Vagina (tissue), 2 donors: ENCODE measurements at regions not wholly inside any gene's neighbourhood (a gene's known extent, or its start where the extent isn't known, plus 50 kb on each side); places are given as distances from the start of the nearest gene placed in this dataset.

Source experiments
- CTCF ChIP-seq, 3 experiments: fragments of 450-650 bp in 2 of 3; fragments of 200-600 bp in 1 of 3; sonication (generic) in 1 of 3; IDR thresholded peaks; one replicate each; pipeline ENCODE4 v1.5.1; 2017 to 2019; ENCODE audit warnings: antibody characterized with exemption in 3 of 3, mild to moderate bottlenecking in 2 of 3, moderate library complexity in 2 of 3
- POLR2A ChIP-seq, 2 donors: fragments of 450-650 bp; IDR thresholded peaks; one replicate each; pipeline ENCODE4 v1.6.1; 2017; ENCODE audit warnings: antibody characterized with exemption in 2 of 2, mild to moderate bottlenecking in 2 of 2, moderate library complexity in 2 of 2
- POLR2AphosphoS5 ChIP-seq, 2 donors: sonication (generic); formaldehyde crosslinking; IDR thresholded peaks; one replicate each; pipeline ENCODE4 v1.9.0; 2017; ENCODE audit warnings: antibody characterized with exemption in 2 of 2, mild to moderate bottlenecking in 2 of 2, low read depth in 1 of 2; ENCODE audit not compliant: insufficient read depth in 1 of 2

DNA sequence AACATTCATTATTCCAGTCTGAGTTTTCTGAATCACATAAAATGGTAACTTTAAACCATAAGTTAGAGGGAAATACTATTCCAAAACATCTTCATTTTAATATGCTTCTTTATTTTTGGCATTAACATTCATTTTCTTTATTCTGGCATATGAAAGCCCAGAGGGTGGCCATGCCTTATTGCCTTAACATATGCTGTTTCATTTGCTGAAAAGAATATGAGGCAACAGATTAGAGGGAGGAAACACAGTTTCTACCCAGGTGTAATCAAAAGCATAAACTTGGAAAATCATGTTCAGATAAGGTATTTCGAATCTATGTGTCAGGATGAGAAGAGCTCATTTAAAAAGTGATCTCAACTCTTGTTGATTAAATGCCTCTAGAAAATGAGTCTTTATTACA, 379.9 kb upstream of the DSEL start:
- TF ChIP-seq CTCF (IDR thresholded peaks at IDR 0.05) (no peak), POLR2AphosphoS5 (IDR thresholded peaks at IDR 0.05; ENCODE audit: insufficient read depth in 1 of 2, low read depth in 1 of 2) (no peak), POLR2A (IDR thresholded peaks at IDR 0.05) (no peak)
